ENCODE measurements at regions not wholly inside any gene's neighbourhood (a gene's known extent, or its start where the extent isn't known, plus 50 kb on each side); places are given as distances from the start of the nearest gene placed in this dataset.

DNA sequence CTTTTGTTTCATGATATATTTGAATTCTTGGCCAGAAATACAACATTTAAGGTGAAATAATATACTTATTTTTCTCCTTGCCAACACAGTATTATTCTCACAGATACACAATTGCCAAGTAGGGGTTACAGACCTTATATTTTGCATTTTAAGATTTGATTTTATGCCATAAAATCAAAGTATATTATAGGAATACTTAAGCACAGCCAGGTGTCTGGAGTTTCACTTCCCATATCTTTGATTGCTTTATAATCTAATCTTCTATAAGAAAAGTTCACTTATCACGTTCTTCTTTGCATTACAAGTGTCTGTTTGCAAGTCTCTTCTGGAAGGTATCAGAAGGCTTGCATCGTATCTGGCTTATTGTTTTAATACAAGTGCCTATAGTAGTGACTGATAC, 327.7 kb upstream of the MANEA start:
- TF ChIP-seq, protein P1, sequence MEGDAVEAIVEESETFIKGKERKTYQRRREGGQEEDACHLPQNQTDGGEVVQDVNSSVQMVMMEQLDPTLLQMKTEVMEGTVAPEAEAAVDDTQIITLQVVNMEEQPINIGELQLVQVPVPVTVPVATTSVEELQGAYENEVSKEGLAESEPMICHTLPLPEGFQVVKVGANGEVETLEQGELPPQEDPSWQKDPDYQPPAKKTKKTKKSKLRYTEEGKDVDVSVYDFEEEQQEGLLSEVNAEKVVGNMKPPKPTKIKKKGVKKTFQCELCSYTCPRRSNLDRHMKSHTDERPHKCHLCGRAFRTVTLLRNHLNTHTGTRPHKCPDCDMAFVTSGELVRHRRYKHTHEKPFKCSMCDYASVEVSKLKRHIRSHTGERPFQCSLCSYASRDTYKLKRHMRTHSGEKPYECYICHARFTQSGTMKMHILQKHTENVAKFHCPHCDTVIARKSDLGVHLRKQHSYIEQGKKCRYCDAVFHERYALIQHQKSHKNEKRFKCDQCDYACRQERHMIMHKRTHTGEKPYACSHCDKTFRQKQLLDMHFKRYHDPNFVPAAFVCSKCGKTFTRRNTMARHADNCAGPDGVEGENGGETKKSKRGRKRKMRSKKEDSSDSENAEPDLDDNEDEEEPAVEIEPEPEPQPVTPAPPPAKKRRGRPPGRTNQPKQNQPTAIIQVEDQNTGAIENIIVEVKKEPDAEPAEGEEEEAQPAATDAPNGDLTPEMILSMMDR (IDR thresholded peaks at IDR 0.05; ENCODE audit: control extremely low read depth in 1 of 3, insufficient read depth in 1 of 3, low read depth in 1 of 3, low read length in 3 of 3) = no peak
- TF ChIP-seq POLR2A (IDR thresholded peaks at IDR 0.05; ENCODE audit: control extremely low read depth in 1 of 2, low read depth in 2 of 2, low read length in 2 of 2) (no peak), KDM5A (IDR thresholded peaks at IDR 0.05; ENCODE audit: low read length) (no peak), POLR2AphosphoS5 (IDR thresholded peaks at IDR 0.05; ENCODE audit: low read depth, low read length) (no peak), SUZ12 (IDR thresholded peaks at IDR 0.05; ENCODE audit: low read length) (no peak), EGR1 (IDR thresholded peaks at IDR 0.05; ENCODE audit: borderline replicate concordance, low read depth, low read length) (no peak), TAF1 (IDR thresholded peaks at IDR 0.05; ENCODE audit: low read depth, low read length) (no peak), JUN (IDR thresholded peaks at IDR 0.05; ENCODE audit: low read depth, low read length) (no peak)
- TF ChIP-seq, protein P2, sequence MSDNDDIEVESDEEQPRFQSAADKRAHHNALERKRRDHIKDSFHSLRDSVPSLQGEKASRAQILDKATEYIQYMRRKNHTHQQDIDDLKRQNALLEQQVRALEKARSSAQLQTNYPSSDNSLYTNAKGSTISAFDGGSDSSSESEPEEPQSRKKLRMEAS (IDR thresholded peaks at IDR 0.05) = no peak
